ENCODE measurements at regions not wholly inside any gene's neighbourhood (a gene's known extent, or its start where the extent isn't known, plus 50 kb on each side); places are given as distances from the start of the nearest gene placed in this dataset.

- DNase-seq (ENCODE audit: low read depth in 1 of 2, low spot score in 1 of 2), result no peak
These were observed 98.3 kb downstream of the DUSP10 start for GRCh38 chr1:221643404-221644144.

DNA sequence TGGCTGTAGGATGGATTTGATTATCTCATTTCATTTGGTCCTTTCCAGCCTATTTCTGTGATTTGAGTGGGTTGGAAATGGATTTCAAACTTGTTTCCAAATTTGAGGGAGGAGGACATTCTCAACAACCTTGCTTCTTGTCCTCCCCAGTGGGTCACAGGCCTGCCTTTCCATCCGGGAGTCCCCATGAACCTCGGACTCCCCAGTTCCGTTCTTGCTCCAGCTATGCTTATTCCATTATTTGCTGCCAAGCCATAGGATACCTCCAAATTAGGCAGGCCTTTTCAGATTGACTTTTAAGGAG, 97.8 kb downstream of the DUSP10 start:
- DNase-seq (ENCODE audit: low read depth in 1 of 2, low spot score in 1 of 2), result no peak

DNA sequence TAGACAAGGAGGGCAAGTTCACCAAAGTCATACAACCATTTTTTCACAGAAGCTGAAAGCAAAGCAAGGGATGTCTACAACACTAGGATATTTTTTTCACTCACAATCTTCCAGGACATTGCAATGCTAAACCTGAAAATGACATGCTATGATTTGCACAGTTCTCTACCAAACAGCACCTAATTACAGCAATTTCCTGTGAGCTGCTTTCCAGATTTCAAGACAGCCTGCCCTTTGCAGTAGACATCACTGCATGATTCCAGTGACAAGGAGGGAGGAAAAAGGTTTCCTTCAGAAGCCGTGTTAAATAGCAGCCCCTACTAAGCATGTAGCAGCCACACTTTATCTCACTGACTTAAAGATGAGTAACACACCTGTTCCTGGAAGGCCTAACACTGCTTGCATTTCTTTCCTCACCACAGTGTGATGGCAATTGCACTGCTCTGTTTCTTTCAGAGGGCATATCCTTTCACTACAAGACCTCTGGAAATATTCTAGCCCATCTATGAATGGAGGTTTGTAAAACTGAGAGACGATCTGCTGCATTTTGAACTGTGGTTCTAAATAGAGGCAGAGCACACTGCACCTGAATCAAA, 97.1 kb downstream of the DUSP10 start:
- DNase-seq (ENCODE audit: low read depth in 1 of 2, low spot score in 1 of 2), result no peak

DNA sequence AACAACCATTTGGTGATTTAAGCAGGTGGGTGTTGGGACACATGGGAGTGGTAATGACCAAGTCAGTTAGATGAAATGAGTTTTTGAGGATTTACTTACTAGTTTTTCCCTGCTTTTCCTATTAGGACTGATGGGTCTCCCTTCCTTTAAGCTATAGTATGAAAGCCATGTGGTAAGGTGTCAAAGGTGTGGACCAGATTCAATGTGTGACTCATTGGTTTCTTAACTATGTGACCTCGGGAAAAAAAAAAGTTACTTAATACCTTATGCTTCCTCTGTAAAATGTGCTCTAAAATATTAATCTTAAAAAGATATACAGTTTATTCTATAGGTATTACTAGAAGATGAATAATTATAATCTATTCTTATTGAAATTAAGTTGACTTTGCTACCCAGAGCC, 93.7 kb downstream of the DUSP10 start:
- DNase-seq (ENCODE audit: low read depth in 1 of 2, low spot score in 1 of 2), result no peak

All from activated T-helper 1 cell treated with anti-CD3 and anti-CD28 coated beads, Interleukin-2, amount 50 U/mL, for 16 hours (primary cell).